GM10266 (cell line): ENCODE measurements at regions not wholly inside any gene's neighbourhood (a gene's known extent, or its start where the extent isn't known, plus 50 kb on each side); places are given as distances from the start of the nearest gene placed in this dataset.

Source experiments
- DNase-seq: peaks from one replicate; pipeline ENCODE4 v3.0.0; 2012; ENCODE audit errors: extremely low spot score
- TF ChIP-seq, protein P1 (sequence below): IDR thresholded peaks from 2 replicates; pipeline ENCODE4 v1.5.1; 2012; ENCODE audit warnings: mild to moderate bottlenecking, low read depth; ENCODE audit not compliant: control insufficient read depth, insufficient read depth; ENCODE audit errors: missing control alignments

DNA sequence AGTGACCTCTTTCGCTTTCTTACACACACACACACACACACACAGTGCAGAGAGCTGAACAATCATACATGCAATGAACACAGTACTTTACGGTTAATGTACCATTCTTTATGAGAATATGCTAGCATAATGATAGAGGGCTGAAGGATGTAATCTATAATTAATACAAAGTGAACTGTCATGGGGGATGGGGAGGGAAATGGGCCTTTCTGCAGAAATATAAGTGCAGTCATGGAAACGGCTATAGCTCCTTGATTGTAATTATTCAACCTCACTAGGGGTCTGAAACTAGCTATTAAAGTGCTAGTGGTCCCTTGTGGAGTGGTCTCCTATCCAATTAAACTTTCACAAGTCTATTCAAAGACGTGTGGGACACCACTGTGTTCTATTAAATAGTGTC is 443.2 kb upstream of the FOXG1 start:
- TF ChIP-seq, protein P1, sequence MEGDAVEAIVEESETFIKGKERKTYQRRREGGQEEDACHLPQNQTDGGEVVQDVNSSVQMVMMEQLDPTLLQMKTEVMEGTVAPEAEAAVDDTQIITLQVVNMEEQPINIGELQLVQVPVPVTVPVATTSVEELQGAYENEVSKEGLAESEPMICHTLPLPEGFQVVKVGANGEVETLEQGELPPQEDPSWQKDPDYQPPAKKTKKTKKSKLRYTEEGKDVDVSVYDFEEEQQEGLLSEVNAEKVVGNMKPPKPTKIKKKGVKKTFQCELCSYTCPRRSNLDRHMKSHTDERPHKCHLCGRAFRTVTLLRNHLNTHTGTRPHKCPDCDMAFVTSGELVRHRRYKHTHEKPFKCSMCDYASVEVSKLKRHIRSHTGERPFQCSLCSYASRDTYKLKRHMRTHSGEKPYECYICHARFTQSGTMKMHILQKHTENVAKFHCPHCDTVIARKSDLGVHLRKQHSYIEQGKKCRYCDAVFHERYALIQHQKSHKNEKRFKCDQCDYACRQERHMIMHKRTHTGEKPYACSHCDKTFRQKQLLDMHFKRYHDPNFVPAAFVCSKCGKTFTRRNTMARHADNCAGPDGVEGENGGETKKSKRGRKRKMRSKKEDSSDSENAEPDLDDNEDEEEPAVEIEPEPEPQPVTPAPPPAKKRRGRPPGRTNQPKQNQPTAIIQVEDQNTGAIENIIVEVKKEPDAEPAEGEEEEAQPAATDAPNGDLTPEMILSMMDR: no peak
- no peak for DNase-seq

DNA sequence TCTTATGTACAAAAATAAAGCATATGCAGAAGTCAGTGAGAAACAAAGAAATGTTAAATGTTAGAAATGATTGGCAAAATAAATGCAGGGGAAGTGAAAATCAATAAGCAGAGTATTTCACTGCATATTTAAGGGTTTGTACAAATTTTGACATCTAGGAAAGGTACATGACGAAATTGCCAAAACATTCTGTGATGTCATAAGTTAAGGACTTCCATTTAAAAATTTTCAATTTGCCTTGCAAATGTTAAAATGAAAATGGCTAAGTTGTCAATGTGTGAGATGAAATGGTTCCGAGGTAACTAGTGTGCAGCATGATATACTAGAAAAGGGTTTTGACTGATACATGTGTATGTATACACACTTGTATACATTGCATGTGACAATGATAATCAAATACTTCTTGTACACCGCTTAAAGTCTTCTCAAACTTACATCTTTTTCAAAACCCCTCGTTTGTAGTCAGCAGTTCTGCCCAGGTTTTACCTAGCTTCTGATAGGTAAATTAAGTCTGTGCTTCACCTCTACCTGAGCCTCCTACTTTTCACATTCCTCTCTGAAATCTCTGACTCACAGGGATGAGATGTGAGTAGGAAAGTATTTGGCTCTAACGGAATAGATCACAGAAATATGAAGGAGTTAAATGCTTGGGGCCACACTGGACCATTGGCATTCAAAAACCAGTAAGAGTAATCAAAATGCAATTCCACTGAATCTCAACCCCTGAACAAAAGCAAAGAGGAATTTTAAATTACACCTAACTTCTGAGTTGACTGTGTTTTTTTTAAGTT is 442.4 kb upstream of the FOXG1 start:
- TF ChIP-seq, protein P1: no peak
- DNase-seq: no peak

DNA sequence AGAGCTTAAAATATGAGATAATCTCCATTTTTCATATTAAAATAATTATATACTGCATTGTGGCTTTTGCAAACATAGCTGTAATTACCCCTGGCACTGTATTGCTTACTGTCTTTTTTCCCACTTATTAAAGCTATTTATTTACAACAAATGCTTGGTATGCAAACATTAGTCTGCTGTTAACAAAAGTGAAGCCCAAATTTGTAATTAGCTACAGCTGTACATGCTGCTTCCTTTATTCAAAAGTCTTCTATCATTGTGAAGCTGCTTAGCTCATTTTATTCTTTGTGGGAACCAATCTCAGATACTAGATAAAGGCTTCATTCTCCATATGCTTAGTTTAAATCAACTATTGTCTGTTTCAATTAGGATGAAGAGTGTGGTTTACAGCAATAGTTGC is 425.8 kb upstream of the FOXG1 start:
- TF ChIP-seq, protein P1: no peak

DNA sequence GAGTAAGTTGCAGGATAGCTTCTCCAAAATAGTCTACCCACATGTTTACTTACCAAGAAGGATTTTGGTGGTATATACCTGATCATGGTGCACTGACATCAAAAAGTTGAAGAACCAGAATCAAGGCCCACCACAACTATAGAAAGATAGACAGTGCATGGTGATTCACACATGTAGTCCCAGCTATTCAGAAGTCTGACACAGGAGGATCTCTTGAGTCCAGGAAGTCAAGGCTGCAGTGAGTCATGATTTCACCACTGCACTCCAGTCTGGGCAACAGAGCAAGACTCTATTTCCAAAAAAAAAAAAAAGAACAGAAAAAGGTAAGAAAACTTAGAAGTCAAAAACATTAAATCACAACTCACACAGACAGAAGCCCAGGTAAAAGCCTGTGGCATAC is 422.2 kb upstream of the FOXG1 start:
- TF ChIP-seq, protein P1: no peak
- DNase-seq: no peak

More for the DNA sequence above, 425.8 kb upstream of the FOXG1 start:
- no peak for DNase-seq

GRCh38 chr14:28348797-28349196 is 417.8 kb upstream of the FOXG1 start:
- TF ChIP-seq, protein P1: no peak
- no peak for DNase-seq

GRCh38 chr14:28356819-28357218 is 409.8 kb upstream of the FOXG1 start:
- TF ChIP-seq, protein P1: no peak
- no peak for DNase-seq

DNA sequence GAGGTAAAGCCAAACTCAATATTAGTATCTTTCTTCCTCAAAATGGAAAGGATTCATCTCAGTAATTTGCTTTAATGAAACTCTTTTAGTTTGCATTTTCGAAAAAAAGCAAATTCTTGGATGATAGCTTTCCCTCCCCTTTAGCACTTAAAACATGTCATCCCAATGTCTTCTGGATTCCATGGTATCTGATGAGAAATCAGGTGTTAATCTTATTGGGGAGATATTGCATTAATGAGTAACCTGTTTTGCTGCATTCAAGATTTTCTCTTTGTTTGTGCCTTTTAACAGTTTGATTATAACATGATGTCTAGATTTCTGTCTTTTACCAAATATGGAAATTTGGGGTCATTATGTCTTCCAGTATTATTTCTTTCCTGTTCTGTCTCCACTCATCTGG is 405.1 kb upstream of the FOXG1 start:
- DNase-seq: no peak
- TF ChIP-seq, protein P1: no peak
